Adrenal gland (tissue), 9 donors: ENCODE measurements at regions not wholly inside any gene's neighbourhood (a gene's known extent, or its start where the extent isn't known, plus 50 kb on each side); places are given as distances from the start of the nearest gene placed in this dataset.

ENCODE experiments used
- DNase-seq, 7 donors: peaks; one replicate each; pipeline ENCODE4 v3.0.0-alpha.2; 2019 to 2020
- H3K27ac ChIP-seq, 5 donors: fragments of 200-600 bp; sonication (generic) in 4 of 5; 1 replicate in 3 of 5; 2 replicates in 2 of 5; pipeline versions ENCODE4 v1.5.1 to v1.8.0; 2016 to 2020; ENCODE audit warnings: mild to moderate bottlenecking in 1 of 5
- H3K27me3 ChIP-seq: fragments of 200-600 bp; 2 replicates; pipeline ENCODE4 v1.8.0; 2021
- H3K36me3 ChIP-seq, 2 donors: fragments of 200-600 bp; replicated peaks in 1 of 2; 1 replicate in 1 of 2; 2 replicates in 1 of 2; pipeline versions ENCODE4 v1.5.1 to v1.8.0; 2018 to 2022
- H3K4me1 ChIP-seq, 2 donors: fragments of 200-600 bp; replicated peaks in 1 of 2; 1 replicate in 1 of 2; 2 replicates in 1 of 2; pipeline versions ENCODE4 v1.5.1 to v1.8.0; 2018 to 2021
- H3K4me3 ChIP-seq, 4 donors: fragments of 200-600 bp; sonication (generic) in 3 of 4; one replicate each; pipeline ENCODE4 v1.5.1; 2016 to 2018
- H3K9me3 ChIP-seq, 3 donors: fragments of 200-600 bp; sonication (generic) in 1 of 3; replicated peaks in 1 of 3; 1 replicate in 2 of 3; 2 replicates in 1 of 3; pipeline versions ENCODE4 v1.5.1 to v1.8.0; 2016 to 2021
- POLR2A ChIP-seq, 2 donors: fragments of 450-650 bp; IDR thresholded peaks; one replicate each; pipeline ENCODE4 v1.6.1; 2017; ENCODE audit warnings: antibody characterized with exemption in 2 of 2, mild to moderate bottlenecking in 2 of 2, moderate library complexity in 1 of 2
- WGBS, 4 donors: extraction: QIAGEN DNeasy Blood & Tissue Kit in 2 of 4; methylation state at CpG; one replicate each; pipeline versions ENCODE4 v1.1.5 to v1.1.7; 2013 to 2017; 5-methylcytosine and 5-hydroxymethylcytosine counted together
- intact Hi-C, 2 donors: fragments of 100-400 bp; cut with DNase I; formaldehyde crosslinking; loops; one replicate each; pipeline versions ENCODE4 v1.14.1 to v1.15.0; 2022 to 2023
- TF ChIP-seq, protein P1 (sequence below), 6 experiments: fragments of 450-650 bp in 4 of 6; fragments of 200-600 bp in 2 of 6; sonication (generic) in 1 of 6; IDR thresholded peaks; 1 replicate in 5 of 6; 2 replicates in 1 of 6; pipeline versions ENCODE4 v1.5.1 to v1.8.0; 2016 to 2021; ENCODE audit warnings: antibody characterized with exemption in 6 of 6, mild to moderate bottlenecking in 2 of 6, moderate library complexity in 1 of 6
- donor health status: healthy with polysubstance abuse.
- donor health status: Bipolar disorder and iron deficiency.
- donor health status: DM: yes; HTN: yes; CAD: no.
- donor health status: DM: no; HTN: no; CAD: no.
- donor health status: DM: no; HTN: no; CAD: no.

DNA sequence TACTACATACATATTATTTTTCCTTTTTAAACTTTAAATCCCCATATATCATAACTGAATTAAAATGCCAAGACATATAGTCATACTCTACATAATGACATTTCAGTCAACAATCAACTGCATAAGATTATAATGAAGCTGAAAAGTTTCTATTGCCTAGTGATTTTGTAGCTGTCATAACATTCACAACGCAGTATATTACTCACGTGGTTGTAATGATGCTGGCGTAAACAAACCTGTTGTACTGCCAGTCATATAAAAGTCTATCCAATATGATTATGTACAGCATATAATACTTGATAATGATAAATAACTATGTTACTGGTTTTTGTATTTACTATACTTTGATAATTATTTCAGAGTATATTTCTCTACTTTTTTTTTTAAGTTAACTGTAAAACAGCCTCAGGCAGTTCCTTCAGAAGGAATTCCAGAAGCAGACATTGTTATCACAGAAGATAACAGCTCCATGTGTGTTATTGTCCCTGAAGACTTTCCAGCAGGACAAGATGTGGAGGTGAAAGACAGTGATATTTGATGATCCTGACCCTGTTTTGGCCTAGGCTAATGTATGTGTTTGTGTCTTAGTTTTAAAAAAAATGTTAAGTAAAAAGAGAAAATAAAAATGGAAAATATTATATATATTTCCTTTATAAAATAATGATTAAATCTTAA, 443.4 kb upstream of the UBE2E2 start:
- Histone ChIP-seq H3K36me3 (no peaks in the 10 kb centered on the region), H3K4me1 (no peaks in the 10 kb centered on the region), H3K9me3 (no peaks in the 10 kb centered on the region), H3K27me3 (no peaks in the 10 kb centered on the region), H3K4me3 (no peak overlapping the region), H3K27ac (no peak overlapping the region)
- WGBS, 4 donors, result 72 to 78% (median 75%) methylated on average over 3 of the region's 3 CpGs
- DNase-seq, result no peak
- intact Hi-C loops, result no loop called here
- TF ChIP-seq, protein P1, sequence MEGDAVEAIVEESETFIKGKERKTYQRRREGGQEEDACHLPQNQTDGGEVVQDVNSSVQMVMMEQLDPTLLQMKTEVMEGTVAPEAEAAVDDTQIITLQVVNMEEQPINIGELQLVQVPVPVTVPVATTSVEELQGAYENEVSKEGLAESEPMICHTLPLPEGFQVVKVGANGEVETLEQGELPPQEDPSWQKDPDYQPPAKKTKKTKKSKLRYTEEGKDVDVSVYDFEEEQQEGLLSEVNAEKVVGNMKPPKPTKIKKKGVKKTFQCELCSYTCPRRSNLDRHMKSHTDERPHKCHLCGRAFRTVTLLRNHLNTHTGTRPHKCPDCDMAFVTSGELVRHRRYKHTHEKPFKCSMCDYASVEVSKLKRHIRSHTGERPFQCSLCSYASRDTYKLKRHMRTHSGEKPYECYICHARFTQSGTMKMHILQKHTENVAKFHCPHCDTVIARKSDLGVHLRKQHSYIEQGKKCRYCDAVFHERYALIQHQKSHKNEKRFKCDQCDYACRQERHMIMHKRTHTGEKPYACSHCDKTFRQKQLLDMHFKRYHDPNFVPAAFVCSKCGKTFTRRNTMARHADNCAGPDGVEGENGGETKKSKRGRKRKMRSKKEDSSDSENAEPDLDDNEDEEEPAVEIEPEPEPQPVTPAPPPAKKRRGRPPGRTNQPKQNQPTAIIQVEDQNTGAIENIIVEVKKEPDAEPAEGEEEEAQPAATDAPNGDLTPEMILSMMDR (IDR thresholded peaks at IDR 0.05), result no peak
- TF ChIP-seq POLR2A (IDR thresholded peaks at IDR 0.05), result no peak

DNA sequence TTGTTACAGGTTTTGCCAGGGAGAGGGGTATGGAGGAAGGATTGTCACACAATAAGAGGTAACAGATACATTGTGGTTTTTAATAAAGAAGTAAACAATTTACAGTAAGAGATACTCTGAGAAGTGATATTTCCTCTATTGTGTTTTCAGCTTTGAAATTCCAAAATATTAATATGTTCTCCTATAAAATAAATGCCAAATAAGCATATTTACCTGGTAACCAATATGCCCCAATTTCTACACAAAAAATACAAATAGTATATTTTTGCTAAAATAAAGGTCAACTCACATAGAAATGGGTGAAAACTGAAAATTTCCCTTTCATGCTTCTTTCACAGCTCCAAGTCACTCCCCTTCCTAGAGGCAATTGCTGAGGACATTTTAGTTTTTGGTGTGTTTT, 437.4 kb upstream of the UBE2E2 start:
- DNase-seq, result no peak
- Histone ChIP-seq H3K27ac (no peak overlapping the region), H3K4me1 (no peaks in the 10 kb centered on the region), H3K27me3 (no peaks in the 10 kb centered on the region), H3K36me3 (no peaks in the 10 kb centered on the region), H3K9me3 (no peaks in the 10 kb centered on the region), H3K4me3 (no peak overlapping the region)
- TF ChIP-seq POLR2A (IDR thresholded peaks at IDR 0.05), result no peak
- TF ChIP-seq, protein P1 (IDR thresholded peaks at IDR 0.05), result no peak
- intact Hi-C loops, result no loop called here

DNA sequence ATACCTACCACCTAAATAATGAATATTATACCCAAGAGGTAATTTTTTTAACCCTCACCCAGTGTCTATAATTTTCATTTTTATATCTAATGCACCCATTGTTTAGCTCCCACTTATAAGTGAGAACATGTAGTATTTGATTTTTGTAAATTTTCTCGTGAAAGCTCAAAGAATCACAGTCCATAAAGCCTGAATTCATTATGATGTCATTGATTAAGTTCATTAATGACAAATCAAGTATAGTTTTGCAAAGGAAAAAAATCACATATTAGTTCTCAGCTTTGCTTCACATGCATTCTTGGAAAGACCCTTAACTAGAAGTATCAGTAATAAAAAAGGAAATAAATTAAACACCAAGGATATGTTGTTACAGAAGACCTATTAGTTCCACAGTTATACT, 425.3 kb upstream of the UBE2E2 start:
- Histone ChIP-seq H3K4me1 (no peaks in the 10 kb centered on the region), H3K27ac (no peak overlapping the region), H3K4me3 (no peak overlapping the region), H3K36me3 (no peaks in the 10 kb centered on the region), H3K9me3 (no peaks in the 10 kb centered on the region), H3K27me3 (no peaks in the 10 kb centered on the region)
- DNase-seq, result no peak
- 61 to 74% (median 68%) methylated on average over 1 of the region's 1 CpG for WGBS, 4 donors
- TF ChIP-seq, protein P1 (IDR thresholded peaks at IDR 0.05), result no peak
- TF ChIP-seq POLR2A (IDR thresholded peaks at IDR 0.05), result no peak
- intact Hi-C loops, result no loop called here

DNA sequence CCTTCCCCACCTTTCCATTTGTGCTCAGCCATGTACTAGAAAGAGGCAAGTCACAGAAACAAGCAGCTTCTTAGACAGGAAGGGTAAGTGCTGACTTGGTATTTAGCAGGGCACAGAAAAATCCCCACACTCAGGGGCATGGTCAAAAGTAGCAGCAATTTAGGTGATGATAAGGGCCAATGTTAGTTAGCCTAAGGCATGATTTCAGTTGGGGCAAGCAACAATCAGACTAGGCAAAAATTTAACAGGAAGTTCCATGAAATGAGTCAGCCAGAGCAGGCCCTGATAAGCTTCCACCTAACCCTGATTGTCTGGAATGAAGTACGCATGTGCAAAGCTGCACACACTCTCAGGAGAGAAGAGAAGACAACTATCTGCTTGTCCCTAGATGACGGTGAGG, 423.4 kb upstream of the UBE2E2 start:
- 61 to 83% (median 64%) methylated on average over 2 of the region's 2 CpGs for WGBS, 4 donors
- no peaks in the 10 kb centered on the region for H3K9me3 ChIP-seq
- TF ChIP-seq POLR2A (IDR thresholded peaks at IDR 0.05), result no peak
- TF ChIP-seq, protein P1 (IDR thresholded peaks at IDR 0.05), result no peak

More for the DNA sequence above, 423.4 kb upstream of the UBE2E2 start:
- H3K4me3 ChIP-seq, result no peak overlapping the region
- H3K27me3 ChIP-seq, result no peaks in the 10 kb centered on the region
- intact Hi-C loops, result no loop called here
- no peaks in the 10 kb centered on the region for H3K4me1 ChIP-seq
- DNase-seq, result no peak
- H3K36me3 ChIP-seq, result no peaks in the 10 kb centered on the region
- H3K27ac ChIP-seq, result no peak overlapping the region
